ENCODE measurements at regions not wholly inside any gene's neighbourhood (a gene's known extent, or its start where the extent isn't known, plus 50 kb on each side); places are given as distances from the start of the nearest gene placed in this dataset.
"Not testable (repeated sequence)": the region's sequence is repeated elsewhere in the genome, so short reads cannot be mapped to it uniquely, and the experiment has no call there.

DNA sequence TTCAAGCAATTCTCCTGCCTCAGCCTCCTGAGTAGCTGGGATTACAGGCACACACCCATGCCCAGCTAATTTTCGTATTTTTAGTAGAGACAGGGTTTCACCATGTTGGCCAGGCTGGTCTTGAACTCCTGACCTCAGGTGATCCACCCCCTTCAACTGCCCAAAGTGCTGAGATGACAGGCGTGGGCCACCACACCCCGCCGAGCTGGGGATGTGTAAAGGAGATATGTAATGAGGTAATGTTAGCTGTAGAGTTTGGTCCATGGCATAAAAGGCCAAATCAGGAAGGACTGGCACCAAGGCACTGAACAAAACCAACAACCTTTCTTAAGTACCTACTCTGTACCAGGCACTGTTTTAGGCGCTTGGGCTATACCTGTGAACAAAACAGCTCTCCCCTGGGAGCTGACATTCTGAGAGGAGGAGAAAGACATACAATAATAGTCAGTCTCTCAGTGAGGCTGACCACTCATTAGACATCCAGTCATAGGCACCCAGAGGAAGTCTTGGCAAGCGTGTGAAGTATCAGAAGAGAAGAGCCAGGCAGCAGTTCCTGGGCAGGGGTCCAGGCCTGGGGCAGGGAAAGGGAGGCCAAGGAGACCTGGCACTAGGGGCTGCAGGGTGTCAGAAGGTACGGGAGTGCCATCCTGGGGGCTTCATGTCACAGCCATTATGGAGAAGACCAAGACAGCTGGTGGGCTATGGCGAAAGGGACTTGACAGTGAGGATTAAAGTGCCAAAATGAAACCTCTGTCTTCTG is 164.8 kb upstream of the DTNBP1 start:
- DNase-seq = no peak

DNA sequence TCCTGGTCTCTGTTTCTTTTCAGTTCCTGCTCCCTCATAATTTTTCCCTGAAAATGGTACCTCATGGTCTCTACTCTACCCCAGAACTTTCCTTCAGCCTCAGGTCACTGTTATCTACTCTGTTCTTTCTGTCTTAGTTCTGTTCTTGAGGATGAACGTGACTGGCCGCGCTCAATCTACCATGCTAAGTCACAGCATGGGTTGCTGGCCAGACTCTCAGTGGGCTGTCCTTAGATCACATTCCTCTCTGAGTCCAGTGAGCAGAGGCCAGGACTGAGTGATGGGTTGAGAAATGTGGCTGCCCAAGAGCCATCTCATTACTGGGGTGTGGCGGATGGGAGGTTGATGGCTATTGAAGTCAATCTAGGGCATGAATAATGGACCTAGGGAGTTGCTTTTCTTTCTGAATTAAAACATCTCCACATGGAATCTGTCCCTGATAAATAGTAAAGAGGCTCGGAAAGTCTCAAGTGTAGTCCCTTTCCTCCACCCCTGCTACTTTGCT is 164.0 kb upstream of the DTNBP1 start:
- no peak for DNase-seq

DNA sequence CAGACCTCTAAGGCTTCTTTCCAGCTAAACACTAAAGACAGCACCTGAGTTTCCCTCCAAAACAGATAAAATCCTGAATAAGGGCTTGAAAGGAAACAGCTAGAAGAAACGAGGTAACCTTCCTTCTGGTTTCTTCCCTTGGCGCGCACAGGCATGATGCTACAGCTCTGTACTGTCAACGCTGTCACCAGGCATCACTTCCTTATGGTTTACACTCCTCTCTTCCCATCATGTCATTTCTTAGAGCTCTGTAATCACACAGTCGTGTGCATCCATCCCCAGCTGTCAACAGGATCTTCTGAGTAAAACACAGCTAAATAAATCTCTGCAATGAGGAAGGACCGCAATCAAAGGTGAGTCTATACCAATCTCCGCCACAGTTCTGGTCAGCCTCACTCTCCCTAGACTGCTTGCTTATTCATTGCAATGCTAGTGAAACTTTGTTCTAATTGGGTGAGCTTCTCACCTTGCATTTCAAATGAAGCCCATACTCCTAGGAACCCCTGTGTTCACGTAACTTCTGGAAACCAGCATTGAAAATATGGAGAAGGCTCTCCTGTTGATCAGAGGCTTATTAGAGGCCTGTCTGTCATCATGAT is 162.6 kb upstream of the DTNBP1 start:
- DNase-seq = no peak

DNA sequence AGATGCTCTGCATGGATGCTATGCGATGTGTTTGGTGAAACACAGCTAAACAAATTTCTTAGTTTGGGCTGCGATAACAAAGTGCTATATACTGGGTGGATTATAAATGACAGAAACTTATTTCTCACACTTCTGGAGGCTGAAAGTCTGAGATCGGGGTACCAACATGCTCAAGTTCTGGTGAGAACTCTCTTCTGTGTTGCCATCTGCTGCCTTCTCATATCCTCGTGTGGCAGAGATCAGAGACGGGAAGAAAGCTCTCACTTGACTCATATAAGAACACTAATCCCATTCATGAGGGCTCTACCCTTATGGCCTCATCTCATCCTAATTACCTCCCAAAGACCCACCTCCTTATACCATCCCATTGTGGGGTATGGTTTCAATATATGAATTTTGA is 162.0 kb upstream of the DTNBP1 start:
- no peak for DNase-seq

DNA sequence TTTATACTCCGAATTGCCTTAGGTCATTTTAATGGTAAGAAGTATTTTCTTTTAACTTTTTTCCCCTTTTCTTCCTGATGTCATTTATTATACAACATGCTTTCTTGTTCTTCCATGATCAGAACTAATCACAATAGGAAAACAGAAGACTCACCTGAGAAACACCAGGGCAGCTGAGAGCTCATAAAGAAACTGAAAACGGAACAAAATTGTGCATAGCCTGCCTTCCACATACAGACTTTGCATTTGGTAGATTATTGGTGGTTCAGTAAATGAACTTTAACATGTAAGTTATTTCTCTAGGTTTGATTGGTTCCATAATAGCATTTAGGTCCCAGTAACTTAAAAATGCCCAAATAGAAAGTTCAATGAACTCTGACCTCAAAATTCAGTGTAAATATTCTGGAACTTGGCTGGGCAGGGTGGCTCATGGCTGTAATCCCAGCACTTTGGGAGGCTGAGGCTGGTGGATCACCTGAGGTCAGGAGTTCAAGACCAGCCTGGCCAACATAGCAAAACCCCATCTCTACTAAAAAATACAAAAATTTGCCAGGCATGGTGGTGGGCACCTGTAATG is 161.1 kb upstream of the DTNBP1 start:
- DNase-seq = no peak

DNA sequence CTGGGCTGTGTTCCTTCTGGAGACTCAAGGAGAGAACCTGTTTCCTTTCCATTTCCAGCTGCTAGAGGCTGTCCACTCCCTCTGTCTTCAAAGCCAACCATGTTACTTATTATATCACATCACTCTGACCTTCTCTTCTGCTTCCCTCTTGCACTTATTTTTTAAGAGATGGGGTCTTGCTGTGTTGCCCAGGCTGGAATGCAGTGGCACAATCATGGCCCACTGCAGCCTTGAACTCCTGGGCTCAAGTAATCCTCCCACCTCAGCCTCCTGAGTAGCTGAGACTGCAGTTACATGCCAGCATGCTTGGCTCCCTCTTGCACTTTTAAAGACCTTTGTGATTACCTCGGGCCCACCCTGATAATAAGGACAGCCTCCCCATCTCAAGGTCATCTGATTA is 160.0 kb upstream of the DTNBP1 start:
- no peak for DNase-seq

DNA sequence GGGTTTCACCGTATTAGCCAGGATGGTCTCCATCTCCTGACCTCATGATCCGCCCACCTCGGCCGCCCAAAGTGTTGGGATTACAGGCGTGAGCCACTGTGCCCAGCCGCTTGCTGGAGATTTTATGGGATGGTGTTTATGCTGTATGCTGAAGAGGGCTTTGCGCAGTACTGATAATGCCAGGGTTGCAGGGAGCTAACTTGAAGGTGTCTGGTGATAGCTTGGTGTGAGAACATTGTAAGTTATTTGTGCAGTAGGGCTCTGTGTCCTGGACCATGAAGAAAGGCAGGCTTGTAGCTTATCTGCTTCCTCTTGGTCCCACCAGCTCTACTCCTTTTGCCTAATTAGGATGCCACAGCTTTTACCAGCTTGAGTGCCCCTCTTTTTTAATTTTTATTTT is 157.0 kb upstream of the DTNBP1 start:
- no peak for DNase-seq

DNA sequence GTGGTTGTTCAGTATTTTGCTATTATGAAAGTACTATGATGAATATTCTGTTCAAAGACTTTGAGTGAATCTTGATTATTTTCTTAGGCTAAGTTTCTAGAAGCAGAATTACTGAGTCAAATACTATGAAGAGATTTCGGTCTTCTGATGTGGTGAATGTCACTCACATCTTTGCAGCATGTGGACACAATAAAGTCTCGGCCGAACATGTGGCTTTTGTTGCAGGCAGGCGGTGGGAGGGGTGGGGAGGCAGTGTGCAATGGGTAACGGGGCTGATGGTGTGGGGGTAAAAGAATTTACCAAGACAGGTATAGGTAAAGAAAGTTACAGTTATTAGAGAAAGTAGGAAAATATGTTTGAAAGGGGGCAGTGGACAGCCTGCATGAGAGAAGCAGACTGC is 156.4 kb upstream of the DTNBP1 start:
- DNase-seq = no peak

DNA sequence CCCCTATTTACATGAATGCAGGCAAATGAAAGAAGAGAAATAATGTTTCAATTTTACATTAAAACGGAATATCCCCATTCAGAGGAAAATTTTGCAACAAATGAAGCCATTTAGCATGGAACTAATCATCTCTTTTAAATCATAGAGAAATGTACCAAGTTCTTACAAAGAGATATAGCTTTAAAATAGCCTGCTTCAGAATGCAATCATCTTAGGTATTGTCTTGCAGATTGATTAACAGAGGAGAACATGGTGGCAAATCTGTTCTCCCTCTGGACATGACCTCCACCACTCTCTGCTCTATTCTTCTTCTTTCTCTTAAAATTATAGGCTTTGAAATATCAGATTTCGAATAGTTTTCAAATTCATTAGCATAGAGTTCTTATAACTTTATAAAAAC is 155.7 kb upstream of the DTNBP1 start:
- no peak for DNase-seq

DNA sequence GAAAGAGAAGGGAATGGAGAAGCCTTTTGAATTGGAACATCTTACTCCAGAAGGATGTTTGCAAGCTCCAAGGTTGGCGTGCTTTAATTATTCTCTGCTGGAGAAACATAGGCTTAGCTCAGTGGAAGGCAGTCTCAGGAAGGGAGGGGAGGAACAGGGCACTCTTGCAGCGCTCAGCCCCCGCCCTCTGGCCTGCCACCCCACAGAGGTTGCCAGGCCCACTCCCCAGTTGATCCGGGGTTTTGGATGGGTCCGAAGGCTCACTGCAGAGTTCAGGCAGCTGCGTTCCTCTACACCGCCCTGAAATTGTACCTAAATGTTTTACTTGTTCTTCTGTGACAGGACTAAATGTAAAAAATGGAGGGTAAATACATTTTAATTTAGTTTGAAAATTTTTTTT is 155.2 kb upstream of the DTNBP1 start:
- DNase-seq = no peak

DNA sequence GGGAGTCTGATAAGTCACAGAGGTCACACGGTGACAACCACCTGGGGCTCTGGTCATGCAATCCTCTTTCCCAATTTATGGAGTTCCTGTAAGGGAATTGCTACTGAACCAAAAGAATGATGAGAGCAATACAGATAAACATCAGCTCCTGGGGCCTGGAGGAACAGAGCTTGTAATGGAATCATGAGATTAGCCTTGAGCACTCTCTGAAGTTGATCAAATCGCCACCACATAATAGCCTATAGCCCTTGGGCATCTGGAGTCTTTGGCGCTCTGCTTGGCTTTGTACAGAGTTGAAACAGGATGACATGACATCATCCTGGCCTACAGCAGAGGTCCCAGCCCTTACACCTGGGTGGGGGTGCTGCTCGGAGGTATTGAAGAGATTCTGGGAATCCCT is 154.3 kb upstream of the DTNBP1 start:
- DNase-seq = no peak

DNA sequence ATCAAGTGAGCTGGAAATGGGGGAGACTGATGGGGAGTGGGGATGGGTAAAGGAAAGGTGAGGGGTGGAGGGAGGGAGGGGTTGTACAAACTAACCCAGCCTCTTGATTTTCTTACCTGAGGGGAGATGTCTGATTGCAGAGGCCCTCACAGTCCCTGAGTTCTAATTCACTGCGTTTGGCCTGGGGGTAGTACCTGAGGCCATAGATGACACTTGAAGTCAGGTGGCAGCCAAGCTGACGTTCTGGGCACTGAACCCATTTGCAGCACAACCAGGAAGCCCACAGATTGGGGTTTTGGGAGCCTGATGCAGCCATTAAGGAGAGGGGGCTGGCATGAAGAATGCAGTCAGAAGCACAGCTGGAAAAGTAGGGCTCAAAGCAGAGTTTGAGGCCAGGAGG is 153.8 kb upstream of the DTNBP1 start:
- no peak for DNase-seq

DNA sequence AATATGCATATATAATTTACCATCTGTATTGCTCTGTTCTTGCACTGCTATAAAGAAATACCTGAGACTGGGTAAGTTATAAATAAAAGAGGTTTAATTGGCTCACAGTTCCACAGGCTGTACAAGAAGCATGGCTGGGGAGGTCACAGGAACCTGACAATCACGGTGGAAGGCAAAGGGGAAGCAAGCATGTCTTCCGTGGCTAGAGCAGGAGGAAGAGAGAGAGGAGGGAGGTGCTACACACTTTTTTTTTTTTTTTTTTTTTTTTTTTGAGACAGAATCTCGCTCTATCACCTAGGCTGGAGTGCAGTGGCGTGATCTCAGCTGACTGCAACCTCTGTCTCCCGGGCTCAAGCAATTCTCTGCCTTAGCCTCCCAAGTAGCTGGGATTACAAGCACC is 150.9 kb upstream of the DTNBP1 start:
- not testable (repeated sequence) for DNase-seq

DNA sequence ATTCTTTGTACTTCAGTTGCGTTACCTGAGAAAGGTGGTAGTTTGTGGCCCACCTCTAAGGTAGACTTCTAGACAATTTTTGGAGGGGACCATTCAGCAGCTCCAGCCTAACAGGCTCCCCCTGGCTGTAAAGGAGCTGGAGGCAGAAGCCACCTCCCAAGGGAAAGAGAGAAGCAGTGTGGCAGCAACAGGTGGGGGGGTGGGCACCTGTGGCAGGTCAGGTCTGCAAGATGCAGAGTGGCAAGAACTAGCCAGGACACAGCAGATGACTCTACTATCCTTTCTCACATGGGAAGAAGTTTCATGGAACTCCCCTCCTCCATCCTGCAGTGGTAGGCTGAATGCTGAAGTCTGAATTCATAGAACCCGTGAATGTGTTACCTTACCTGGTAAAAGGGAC is 148.3 kb upstream of the DTNBP1 start:
- no peak for DNase-seq

DNA sequence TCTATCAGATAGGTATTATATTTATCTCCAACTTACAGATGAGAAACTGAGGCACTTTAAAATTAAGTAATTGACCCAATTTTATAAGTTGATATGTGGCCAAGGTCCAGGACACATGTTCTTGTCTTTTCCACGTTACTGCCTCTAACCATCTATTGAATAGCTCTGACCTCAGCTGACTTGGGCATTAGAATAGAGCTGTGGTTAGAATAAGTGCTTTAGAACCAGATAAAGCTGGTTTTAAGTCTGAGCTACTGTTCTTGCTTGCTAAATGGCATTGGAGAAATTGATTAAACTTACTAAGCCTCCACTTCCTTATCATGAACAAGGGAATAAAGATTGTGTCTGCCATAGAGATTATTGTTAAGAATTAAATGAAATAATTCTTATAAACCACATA is 147.8 kb upstream of the DTNBP1 start:
- no peak for DNase-seq

DNA sequence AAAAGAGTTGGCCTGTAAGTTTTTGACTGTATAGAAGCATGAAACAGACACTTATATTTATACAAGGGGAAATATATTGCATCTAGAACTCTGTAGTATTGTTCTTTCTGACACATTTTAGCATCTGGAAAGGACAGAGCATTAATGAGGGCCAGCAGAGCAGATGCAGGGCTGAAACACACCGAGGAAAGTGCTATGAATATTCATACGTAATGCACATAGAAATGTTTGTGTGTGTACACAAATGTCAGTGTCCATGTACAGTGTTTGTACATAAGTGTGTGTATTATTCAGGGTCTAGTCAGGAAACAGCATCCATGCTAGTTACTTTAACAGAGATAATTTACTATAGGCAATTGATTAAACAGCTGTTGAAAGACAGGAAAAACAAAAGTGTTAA is 146.5 kb upstream of the DTNBP1 start:
- no peak for DNase-seq

DNA sequence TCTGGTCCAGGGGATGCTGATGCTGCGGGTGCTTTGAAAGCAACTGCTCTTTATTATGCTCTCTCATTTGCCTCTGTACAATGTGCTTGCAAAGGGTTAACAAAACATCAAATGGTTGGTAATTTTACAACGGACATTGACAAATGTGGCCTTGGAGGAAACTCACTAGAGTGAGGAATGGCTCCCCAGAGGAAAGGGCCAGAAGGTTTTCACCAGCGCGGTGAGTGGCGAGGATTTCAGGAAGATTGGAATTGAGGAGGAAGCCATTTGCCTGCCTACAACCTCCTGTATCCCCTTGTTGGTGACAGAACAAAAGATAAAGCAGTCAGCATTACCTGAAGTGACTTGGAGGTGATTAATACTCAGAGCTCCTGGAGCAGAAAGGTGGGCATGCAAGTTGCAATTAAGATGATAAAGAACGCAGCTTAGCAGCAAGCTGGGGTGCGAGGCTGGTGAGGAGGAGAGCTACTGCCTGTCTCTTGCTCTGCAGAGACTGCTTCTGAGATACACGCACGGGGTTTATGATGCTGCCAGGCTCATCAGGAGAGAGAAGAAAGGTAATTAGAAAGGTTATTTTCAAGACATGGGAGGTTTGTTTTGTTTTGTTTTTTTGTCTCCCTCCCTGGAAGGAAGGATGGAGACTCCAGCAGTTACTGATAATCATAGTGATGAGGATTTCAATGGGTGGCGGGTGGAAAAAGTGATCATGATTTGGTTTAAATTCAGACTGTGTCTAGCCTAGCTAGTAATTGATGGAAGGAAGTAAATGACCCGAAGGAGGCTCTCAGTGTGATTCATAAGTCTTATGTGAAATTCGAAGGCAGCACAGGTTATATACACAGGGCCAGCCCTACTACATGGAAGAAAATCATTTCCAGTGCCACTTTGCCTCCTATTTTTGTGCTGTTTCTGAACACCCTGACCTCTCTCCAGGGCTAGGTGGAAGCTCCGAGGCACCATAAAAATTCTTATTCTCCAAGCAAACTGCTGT is 141.6 kb upstream of the DTNBP1 start:
- no peak for DNase-seq

DNA sequence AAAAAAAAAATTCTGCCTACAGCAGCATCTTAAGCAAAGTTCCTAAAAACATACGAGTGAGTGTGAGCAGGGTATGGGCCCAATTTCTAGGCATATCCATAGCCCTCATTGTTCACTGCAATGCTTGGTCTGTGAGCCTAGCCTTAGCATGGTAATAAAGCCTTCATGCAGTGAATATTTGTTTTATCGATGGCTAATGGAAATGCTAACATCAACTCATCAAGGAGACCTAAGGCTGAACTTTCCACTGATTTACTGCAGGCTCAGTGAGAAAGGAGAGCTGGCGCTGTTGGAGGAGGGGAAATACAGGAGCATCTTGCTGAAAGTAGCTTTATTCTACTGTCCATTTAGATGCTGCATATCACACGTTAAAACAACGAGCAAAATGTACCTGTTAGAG is 139.6 kb upstream of the DTNBP1 start:
- no peak for DNase-seq

DNA sequence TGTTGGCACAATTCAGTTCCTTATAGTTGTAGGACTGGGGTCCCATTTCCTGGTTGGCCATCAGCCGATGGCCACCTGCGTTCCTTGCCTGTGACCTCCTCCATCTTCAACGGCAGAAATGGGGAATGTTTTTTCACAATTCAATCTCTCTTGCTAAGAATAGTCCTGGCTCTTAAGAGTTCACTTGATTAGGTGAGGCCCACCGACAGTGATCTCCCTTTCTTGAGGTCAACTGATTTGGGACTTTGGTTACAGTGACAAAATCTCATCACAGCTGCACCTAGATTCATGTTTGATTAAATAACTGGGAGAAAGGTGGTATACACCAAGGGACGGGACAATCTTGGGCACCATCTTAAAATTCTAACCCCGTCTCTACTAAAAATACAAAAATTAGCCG is 139.1 kb upstream of the DTNBP1 start:
- no peak for DNase-seq

DNA sequence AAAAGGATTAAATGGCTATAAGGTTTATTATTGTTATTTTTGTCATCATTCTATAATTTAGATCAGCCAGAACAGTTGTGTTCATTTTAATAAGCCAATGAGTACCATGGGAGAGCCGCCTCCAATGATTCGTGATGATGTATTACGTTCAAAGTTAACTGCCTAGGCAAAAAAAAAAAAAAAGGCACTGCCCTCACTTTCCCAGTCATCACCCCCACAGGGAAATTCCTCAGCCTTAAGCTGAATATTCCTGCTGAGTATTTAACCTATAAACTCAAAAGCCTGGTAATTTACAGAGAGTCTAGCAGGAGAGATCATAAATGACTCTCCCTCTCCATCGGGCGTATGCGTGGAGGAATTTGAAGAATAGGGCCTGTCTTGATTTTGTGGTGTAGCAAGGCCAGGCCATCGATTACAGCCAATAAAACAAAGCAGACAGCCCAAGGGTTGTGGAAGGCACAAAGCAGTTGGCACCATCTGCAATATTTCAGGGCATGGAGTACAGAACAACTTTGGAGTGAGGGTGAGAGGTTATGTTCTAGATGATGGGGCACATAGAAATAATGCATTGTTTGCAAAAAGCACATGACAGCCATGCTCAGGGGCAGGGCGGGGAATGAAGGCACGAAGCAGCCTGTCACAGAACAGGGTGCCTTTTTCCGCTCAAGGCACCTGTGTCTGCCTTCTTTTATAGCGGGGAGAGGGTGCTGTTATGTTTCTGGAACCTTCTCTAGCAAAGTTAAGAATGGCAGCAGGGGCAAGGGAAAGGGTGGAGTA is 138.2 kb upstream of the DTNBP1 start:
- no peak for DNase-seq

DNA sequence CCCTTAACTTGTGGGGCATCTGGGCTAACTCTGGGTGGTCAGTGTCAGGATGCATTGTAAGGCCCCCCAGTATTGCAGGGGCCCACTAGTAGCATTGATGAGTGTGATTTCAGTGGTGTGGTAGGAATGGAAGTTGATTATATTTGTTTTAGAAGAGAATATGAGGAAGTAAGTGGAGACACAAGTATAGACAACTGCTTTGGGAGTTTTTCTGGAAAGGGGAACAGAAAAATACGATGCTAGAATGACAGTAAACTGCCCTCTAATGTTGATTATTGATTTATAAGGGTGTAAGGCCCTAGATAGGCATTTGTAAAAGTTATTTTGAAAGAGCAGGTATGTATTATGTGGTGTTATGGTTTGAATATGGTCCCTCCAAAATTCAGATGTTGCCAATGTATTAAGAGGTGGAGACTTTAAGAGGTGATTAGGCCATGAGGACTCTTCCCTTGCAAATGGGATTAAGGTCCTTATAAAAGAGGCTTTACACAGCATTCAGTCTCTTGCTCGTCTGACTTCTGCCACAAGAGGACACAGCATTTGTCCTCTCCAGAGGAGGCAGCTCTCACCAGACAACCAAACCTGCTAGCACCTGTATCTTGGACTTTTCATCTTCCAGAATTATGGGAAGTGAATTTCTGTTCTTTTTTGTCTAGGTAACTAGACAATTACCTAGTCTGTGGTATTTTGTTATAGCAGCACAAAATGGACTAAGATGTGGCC is 135.9 kb upstream of the DTNBP1 start:
- no peak for DNase-seq

DNA sequence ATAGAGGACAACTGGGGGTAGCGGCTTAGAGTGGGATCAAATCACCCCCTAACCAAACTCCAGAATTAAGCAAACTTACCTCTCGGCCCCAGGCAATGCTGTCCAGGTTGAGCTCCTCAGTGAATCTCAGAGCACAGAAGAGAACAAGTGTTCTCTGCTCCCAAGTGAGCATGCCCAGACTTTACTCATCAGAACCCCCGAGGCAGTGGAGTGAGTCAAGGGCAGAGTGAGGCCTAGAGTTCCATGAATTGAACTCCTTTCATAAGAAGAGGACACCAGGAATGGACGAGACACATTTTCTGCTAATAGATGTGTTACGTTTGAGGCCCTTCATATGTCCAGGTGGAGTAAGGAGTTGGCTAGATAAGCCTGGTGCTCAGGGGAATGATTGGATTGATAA is 134.0 kb upstream of the DTNBP1 start:
- DNase-seq = no peak

All from NCI-H774 (cell line).